GM18951 (cell line): ENCODE measurements at regions not wholly inside any gene's neighbourhood (a gene's known extent, or its start where the extent isn't known, plus 50 kb on each side); places are given as distances from the start of the nearest gene placed in this dataset.

Experiments
- POLR2A ChIP-seq: IDR thresholded peaks from 4 replicates; pipeline ENCODE4 v1.6.1; 2011; ENCODE audit warnings: mild to moderate bottlenecking; ENCODE audit not compliant: insufficient read length, insufficient read depth; ENCODE audit errors: extremely low read depth
- in situ Hi-C: fragments of 300-500 bp; cut with MboI; formaldehyde crosslinking; loops from one replicate; pipeline ENCODE4 v1.12.0; 2022; ENCODE audit warnings: low sequenced_read_pairs, mixed read lengths, inconsistent platforms; ENCODE audit not compliant: unreplicated experiment

- in situ Hi-C loops: loop anchor here (25.0 kb wide), 2 partner anchors 325 to 950 kb away; partner anchors contain the start of gene PDS5B
- no peak for TF ChIP-seq POLR2A
Measured at GRCh38 chr13:33537026-33537425, 251.5 kb upstream of the STARD13 start.

- in situ Hi-C loops: loop anchor here (25.0 kb wide), 2 partner anchors 325 to 950 kb away; partner anchors contain the start of gene PDS5B
- no peak for TF ChIP-seq POLR2A
Measured at GRCh38 chr13:33537676-33538075, 252.1 kb upstream of the STARD13 start.

DNA sequence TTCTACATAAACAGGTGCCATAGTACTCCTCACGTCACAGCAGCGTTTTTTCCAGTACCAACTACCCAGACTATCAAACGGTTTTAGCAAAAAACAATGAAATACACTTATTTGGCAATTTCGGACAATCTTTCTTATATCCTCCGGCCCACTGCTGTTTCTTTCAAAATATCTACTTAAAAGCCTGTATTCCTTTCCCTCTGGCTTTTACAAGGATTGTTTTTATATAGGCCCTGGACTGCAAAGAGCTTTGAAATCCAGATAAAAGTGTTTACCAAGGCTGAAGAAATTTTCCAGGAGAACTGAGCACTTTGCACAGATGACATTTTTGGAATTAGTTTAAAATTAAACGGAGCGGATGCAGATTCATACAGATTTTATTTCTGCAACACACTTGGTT is 255.9 kb upstream of the STARD13 start:
- in situ Hi-C loops: loop anchor here (5.0 to 25.0 kb wide), 3 partner anchors 181 to 954 kb away; partner anchors contain the start of gene PDS5B
- no peak for TF ChIP-seq POLR2A

- no peak for TF ChIP-seq POLR2A
- in situ Hi-C loops: loop anchor here (5.0 to 25.0 kb wide), 3 partner anchors 180 to 955 kb away; partner anchors contain the start of gene PDS5B
Measured at GRCh38 chr13:33541962-33542308, 256.4 kb upstream of the STARD13 start.

DNA sequence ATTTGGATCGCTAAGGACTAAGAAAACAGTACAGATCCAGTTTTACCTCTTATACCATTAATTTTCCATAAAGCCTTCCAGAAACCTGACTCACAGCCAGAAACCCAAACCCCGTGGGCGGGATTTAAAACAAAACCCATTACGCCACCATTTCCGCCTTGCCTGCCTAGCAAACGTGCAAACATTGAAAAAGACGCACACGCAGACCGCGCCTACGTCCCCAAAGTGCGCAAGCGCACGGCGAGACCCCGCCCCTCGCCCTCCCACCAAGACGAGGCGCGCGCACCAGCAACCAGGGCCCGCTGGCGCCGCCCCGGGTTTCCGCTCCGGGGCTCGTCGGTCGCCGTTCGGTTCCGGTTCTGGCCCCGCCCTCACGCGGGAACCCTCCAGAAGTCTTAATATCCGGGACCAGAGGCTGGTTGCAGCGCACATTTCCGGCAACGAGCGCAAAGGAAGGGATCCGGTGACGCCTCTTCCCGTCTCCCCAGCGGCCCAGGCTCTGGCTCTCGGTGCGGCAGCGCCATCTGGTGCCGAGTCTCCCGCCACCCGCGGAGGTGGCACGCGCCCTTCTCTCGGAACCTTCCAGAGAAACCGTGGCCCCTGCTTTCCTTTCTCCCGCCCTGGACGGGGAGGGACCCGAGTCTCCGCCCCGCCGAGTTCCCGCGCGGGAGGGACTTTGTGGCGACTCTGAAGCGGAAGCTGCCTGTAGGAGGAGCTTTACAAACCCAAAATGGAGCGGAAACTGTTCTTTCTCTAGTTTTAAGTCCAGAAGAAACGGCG is 256.9 kb upstream of the STARD13 start:
- in situ Hi-C loops: loop anchor here (5.0 to 25.0 kb wide), 3 partner anchors 180 to 955 kb away; partner anchors contain the start of gene PDS5B
- TF ChIP-seq POLR2A: peak; percentile 63

DNA sequence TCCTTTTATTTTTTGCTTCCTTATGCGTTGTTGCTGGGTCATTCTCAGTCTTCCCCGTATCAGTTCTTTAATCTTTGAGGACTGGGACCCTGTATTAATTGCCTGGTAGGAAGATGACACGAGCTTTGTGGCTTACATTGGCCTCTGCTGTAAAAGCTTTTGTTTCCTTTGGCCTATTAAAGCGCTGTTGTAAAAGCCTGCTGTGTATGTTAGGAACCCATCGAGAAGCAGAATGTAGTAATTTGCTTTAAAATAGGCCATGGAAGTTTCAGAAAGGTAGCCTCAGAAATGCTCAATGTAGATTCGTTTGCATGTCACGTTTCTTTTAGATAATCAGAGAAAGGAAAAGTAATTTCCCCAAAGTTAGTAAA is 257.5 kb upstream of the STARD13 start:
- in situ Hi-C loops: loop anchor here (5.0 to 25.0 kb wide), 3 partner anchors 179 to 956 kb away; partner anchors contain the start of gene PDS5B
- TF ChIP-seq POLR2A: no peak

GRCh38 chr13:33543631-33544265 is 258.2 kb upstream of the STARD13 start:
- no peak for TF ChIP-seq POLR2A
- in situ Hi-C loops: loop anchor here (5.0 to 25.0 kb wide), 3 partner anchors 179 to 956 kb away; partner anchors contain the start of gene PDS5B

DNA sequence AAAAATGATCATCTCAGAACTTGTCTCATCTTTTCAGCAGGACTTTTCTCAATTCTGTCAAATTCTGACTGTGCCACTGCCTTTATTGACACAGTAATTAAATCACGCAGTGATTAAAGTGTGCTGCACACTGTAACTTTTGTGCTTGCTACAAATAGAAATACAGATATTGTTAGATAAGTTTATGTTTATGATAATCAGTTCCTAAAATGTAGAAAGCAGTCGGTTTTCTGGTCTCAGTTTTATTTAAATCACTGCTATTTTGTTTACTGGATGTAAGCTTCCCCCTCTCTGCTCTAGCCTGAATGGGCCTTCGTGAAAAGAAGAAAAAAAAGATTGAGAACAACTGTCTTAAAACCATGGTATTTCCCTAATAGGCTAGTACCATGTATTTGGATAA is 258.8 kb upstream of the STARD13 start:
- TF ChIP-seq POLR2A: no peak
- in situ Hi-C loops: loop anchor here (5.0 to 25.0 kb wide), 3 partner anchors 178 to 957 kb away; partner anchors contain the start of gene PDS5B

- no peak for TF ChIP-seq POLR2A
- in situ Hi-C loops: loop anchor here (25.0 kb wide), 2 partner anchors 333 to 958 kb away; partner anchors contain the start of gene PDS5B
Measured at GRCh38 chr13:33545492-33545891, 259.9 kb upstream of the STARD13 start.

DNA sequence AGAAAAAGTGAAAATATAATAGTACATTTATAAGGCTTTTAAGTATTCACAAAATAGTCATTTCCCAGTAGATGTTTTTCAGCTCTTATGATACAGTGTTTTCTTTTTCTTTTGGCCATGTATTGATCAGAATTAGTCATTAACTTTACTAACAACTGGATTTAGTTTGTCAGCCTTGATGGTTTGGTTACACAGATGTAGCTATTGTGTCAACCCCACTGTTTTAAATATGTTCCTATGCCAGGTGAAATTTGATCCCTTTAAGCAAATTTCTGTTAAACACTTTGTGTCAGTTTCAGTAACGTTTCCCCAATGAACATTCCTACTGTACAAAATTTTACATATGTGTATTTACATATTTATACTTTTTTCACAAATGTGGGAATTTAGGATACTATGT is 261.5 kb upstream of the STARD13 start:
- no peak for TF ChIP-seq POLR2A
- in situ Hi-C loops: loop anchor here (25.0 kb wide), 2 partner anchors 335 to 960 kb away; partner anchors contain the start of gene PDS5B

GRCh38 chr13:33548069-33548468 is 262.5 kb upstream of the STARD13 start:
- in situ Hi-C loops: loop anchor here (25.0 kb wide), 2 partner anchors 336 to 961 kb away; partner anchors contain the start of gene PDS5B

DNA sequence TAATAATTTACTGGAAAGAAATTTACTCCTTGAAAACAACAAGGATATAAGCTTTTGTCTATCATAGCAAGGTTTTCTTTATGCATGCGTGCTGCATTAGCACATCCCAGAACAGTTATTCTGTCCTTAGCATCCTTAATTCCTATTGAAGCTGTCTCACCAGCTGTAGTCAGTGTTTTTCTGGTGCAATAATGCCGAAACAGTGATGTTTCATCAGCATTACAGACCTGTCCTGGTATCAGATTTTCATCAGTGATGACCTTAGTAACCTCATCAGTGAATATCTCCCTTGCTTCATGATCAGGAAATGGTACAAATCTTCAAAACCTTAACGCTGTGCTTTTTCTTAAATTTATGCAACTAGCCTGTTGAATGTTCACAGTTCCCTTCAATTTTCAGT is 264.7 kb upstream of the STARD13 start:
- no peak for TF ChIP-seq POLR2A
- in situ Hi-C loops: no loop called here

More at GRCh38 chr13:33548069-33548468, 262.5 kb upstream of the STARD13 start:
- TF ChIP-seq POLR2A: no peak

DNA sequence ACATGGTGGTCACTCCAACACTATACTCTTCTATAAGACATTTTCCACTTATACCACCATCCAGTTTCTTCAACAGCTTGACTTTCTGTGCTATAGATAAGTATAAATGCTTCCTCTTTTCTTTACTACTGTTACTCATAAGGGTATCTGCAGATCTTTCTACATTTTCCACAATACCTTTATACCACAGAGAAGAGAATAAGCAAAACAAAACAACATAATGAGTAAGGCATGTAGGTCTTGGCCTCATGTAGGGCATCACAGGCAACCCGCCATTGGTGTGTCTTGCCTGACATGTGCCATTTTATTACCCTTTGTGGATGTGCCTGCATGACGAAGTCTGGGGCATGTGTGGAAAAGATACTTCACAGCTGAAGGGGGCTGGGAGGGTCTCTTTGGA is 265.3 kb upstream of the STARD13 start:
- TF ChIP-seq POLR2A: no peak
- in situ Hi-C loops: no loop called here

- no peak for TF ChIP-seq POLR2A
- in situ Hi-C loops: no loop called here
Measured at GRCh38 chr13:33554919-33555791, 262.8 kb upstream of the RFC3 start.
